HEK293T (cell line): ENCODE measurements at regions not wholly inside any gene's neighbourhood (a gene's known extent, or its start where the extent isn't known, plus 50 kb on each side); places are given as distances from the start of the nearest gene placed in this dataset.

Experiments
- CTCF ChIA-PET: fragments of 350-600 bp; formaldehyde crosslinking; extraction: SDS; loops from one replicate; lab custom pipeline; 2021; ENCODE audit warnings: antibody characterized with exemption, inconsistent platforms; lab: Yijun Ruan, JAX
- POLR2A ChIA-PET: fragments of 350-600 bp; formaldehyde crosslinking; extraction: SDS; loops from one replicate; lab custom pipeline; 2020; ENCODE audit warnings: antibody characterized with exemption, inconsistent platforms; lab: Yijun Ruan, JAX
- DNase-seq: peaks from one replicate; pipeline ENCODE4 v3.0.0; 2012; ENCODE audit warnings: mixed read lengths; ENCODE audit errors: extremely low spot score
- ARNT ChIP-seq: fragments of 450-650 bp; IDR thresholded peaks from 2 replicates; pipeline ENCODE4 v1.6.1; 2017; ENCODE audit warnings: mild to moderate bottlenecking
- BHLHE40 ChIP-seq: fragments of 450-650 bp; IDR thresholded peaks from 2 replicates; pipeline ENCODE4 v1.6.1; 2016; ENCODE audit warnings: mild to moderate bottlenecking, moderate library complexity, borderline replicate concordance
- CTBP1 ChIP-seq: fragments of 450-650 bp; IDR thresholded peaks from 2 replicates; pipeline ENCODE4 v1.6.1; 2016; ENCODE audit warnings: borderline replicate concordance
- ELF4 ChIP-seq: fragments of 450-650 bp; IDR thresholded peaks from 2 replicates; pipeline ENCODE4 v1.6.1; 2017; ENCODE audit warnings: antibody characterized with exemption
- FOXA1 ChIP-seq: fragments of 450-650 bp; IDR thresholded peaks from 2 replicates; pipeline ENCODE4 v1.6.1; 2016; ENCODE audit warnings: mild to moderate bottlenecking
- FOXK2 ChIP-seq: fragments of 450-650 bp; IDR thresholded peaks from 2 replicates; pipeline ENCODE4 v1.6.1; 2016; ENCODE audit warnings: mild to moderate bottlenecking
- FOXM1 ChIP-seq: fragments of 450-650 bp; IDR thresholded peaks from 2 replicates; pipeline ENCODE4 v1.6.1; 2017; ENCODE audit warnings: mild to moderate bottlenecking, borderline replicate concordance
- HDGF ChIP-seq: fragments of 450-650 bp; IDR thresholded peaks from 2 replicates; pipeline ENCODE4 v1.6.1; 2017; ENCODE audit warnings: antibody characterized with exemption, borderline replicate concordance
- L3MBTL2 ChIP-seq: fragments of 450-650 bp; conservative IDR thresholded peaks from 2 replicates; pipeline ENCODE4 v1.6.1; 2016; ENCODE audit warnings: mild to moderate bottlenecking
- LEF1 ChIP-seq: fragments of 450-650 bp; IDR thresholded peaks from 2 replicates; pipeline ENCODE4 v1.6.1; 2017; ENCODE audit warnings: mild to moderate bottlenecking, borderline replicate concordance
- NFRKB ChIP-seq: fragments of 450-650 bp; IDR thresholded peaks from 2 replicates; pipeline ENCODE4 v1.6.1; 2016; ENCODE audit warnings: mild to moderate bottlenecking, moderate library complexity
- PKNOX1 ChIP-seq: fragments of 450-650 bp; IDR thresholded peaks from 2 replicates; pipeline ENCODE4 v1.6.1; 2016
- SP1 ChIP-seq: fragments of 450-650 bp; IDR thresholded peaks from 2 replicates; pipeline ENCODE4 v1.6.1; 2017
- SUZ12 ChIP-seq: fragments of 450-650 bp; IDR thresholded peaks from 2 replicates; pipeline ENCODE4 v1.6.1; 2016; ENCODE audit warnings: mild to moderate bottlenecking
- TARDBP ChIP-seq: fragments of 450-650 bp; IDR thresholded peaks from 2 replicates; pipeline ENCODE4 v1.6.1; 2016
- ZNF384 ChIP-seq: fragments of 450-650 bp; IDR thresholded peaks from 2 replicates; pipeline ENCODE4 v1.6.1; 2016

GRCh38 chr18:43213816-43214215, 63.5 kb downstream of the SYT4 start:
- no peak for DNase-seq
- ChIA-PET POLR2A (no interaction called here), CTCF (interaction anchor here (0.6 kb wide), 1 partner anchor 1523 kb away, joined by 3 read pairs; no protein-coding TSS in a partner anchor)
- TF ChIP-seq ZNF384 (no peak), ELF4 (no peak), LEF1 (no peak), CTBP1 (no peak), FOXA1 (no peak)

DNA sequence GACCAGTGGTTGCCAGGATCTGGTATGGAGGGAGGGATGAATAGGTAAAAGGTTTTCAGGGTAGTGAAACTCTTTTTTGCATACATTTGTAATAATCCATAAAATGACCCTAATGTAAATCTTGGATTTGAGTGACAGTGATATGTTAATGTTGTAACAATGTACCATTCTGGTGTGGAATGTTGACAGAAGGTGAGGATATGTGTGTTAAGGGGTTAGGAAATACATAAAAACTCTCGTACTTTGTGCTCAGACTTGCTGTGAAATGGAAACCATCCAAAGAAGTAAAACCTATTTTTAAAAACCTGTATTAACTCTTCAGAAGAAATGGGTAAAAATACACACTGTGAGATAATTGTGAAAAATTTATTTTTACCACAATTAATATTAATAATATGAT, 66.2 kb downstream of the SYT4 start:
- ChIA-PET CTCF (no interaction called here), POLR2A (no interaction called here)
- no peak for DNase-seq
- TF ChIP-seq ZNF384 (no peak), SUZ12 (no peak), L3MBTL2 (no peak), ELF4 (no peak), SP1 (no peak), HDGF (no peak), CTBP1 (no peak), PKNOX1 (no peak), FOXA1 (no peak), BHLHE40 (no peak), NFRKB (no peak), TARDBP (no peak), FOXK2 (no peak), FOXM1 (no peak), LEF1 (no peak), ARNT (no peak)

DNA sequence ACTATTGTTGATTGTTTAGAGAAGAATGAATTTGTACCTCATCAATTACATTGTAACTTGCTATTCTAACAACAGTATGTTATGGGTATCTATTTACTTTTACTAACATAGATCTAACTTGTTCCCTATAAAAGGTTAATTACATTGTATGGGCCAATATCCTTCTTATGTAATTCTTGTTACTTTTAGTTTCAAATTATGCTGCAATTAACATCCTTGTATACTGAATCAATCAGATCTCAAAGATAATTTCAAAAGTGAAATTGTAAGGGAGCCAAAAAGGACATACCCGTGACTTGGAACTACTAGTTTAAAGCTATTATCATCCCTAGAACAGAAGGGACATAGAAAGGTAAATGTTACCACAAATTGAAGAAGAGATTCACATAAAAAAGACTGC, 79.9 kb upstream of the RIT2 start:
- ChIA-PET POLR2A (interaction anchor here (0.7 kb wide), 1 partner anchor 1191 kb away, joined by 3 read pairs; no protein-coding TSS in a partner anchor), CTCF (no interaction called here)
- no peak for DNase-seq
- TF ChIP-seq FOXK2 (no peak), FOXM1 (no peak), NFRKB (no peak), ZNF384 (no peak), BHLHE40 (no peak), TARDBP (no peak), LEF1 (no peak), FOXA1 (no peak), ARNT (no peak), ELF4 (no peak), SP1 (no peak), HDGF (no peak), CTBP1 (no peak), SUZ12 (no peak), PKNOX1 (no peak), L3MBTL2 (no peak)

GRCh38 chr18:43193336-43193735, 77.9 kb upstream of the RIT2 start:
- CTCF ChIA-PET, result no interaction called here

GRCh38 chr18:43192408-43192807, 76.9 kb upstream of the RIT2 start:
- no peak for DNase-seq
- TF ChIP-seq ELF4, result no peak
- TF ChIP-seq SUZ12, result no peak
- no peak for TF ChIP-seq FOXA1
- TF ChIP-seq ARNT, result no peak
- CTCF ChIA-PET, result no interaction called here
- POLR2A ChIA-PET, result no interaction called here

More at GRCh38 chr18:43193336-43193735, 77.9 kb upstream of the RIT2 start:
- POLR2A ChIA-PET, result no interaction called here
- no peak for DNase-seq
- no peak for TF ChIP-seq CTBP1

GRCh38 chr18:43181711-43182110, 66.2 kb upstream of the RIT2 start:
- no peak for DNase-seq
- TF ChIP-seq FOXA1, result no peak
- TF ChIP-seq ARNT, result no peak
- TF ChIP-seq CTBP1, result no peak
- ChIA-PET POLR2A (no interaction called here), CTCF (no interaction called here)

DNA sequence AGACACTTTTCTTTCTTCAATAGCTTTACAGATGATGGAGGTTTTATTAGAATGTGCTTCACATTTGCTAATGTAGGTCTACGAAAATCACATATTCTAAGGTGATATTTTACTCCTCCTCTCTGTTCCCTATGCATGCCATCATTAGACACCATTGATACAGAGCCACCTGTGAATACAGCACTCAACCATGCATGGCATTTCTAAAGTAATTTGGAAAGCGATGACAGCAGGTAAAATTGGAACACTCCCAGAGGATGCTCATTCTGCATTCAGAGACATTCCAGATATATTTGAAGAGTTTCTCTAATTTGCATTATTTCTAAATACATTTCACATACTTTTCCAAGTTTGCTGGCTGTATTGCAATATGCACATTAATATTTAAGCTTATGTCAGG, 65.3 kb upstream of the RIT2 start:
- TF ChIP-seq SP1, result no peak
- no peak for TF ChIP-seq HDGF
- TF ChIP-seq ZNF384, result no peak
- no peak for TF ChIP-seq BHLHE40
- TF ChIP-seq TARDBP, result no peak
- TF ChIP-seq ARNT, result no peak
- no peak for TF ChIP-seq NFRKB
- TF ChIP-seq FOXK2, result no peak
- no peak for TF ChIP-seq ELF4
- TF ChIP-seq PKNOX1, result no peak
- no peak for TF ChIP-seq LEF1
- TF ChIP-seq FOXA1, result no peak
- no peak for TF ChIP-seq CTBP1
- TF ChIP-seq FOXM1, result no peak
- TF ChIP-seq L3MBTL2, result no peak
- TF ChIP-seq SUZ12, result no peak
- CTCF ChIA-PET, result no interaction called here
- DNase-seq, result no peak
- POLR2A ChIA-PET, result no interaction called here
